H1 (cell line): ENCODE measurements at regions not wholly inside any gene's neighbourhood (a gene's known extent, or its start where the extent isn't known, plus 50 kb on each side); places are given as distances from the start of the nearest gene placed in this dataset.

ENCODE experiments used
- CTCF ChIA-PET: fragments of 300-600 bp; sonication (Branson Sonifier 250); formaldehyde crosslinking; loops from one replicate; lab custom pipeline; 2021; ENCODE audit not compliant: partially characterized antibody; lab: Charles Lee
- POLR2A ChIA-PET: fragments of 300-600 bp; sonication (Branson Sonifier 250); formaldehyde crosslinking; loops from one replicate; lab custom pipeline; 2021; ENCODE audit warnings: inconsistent platforms; ENCODE audit not compliant: partially characterized antibody; lab: Charles Lee
- DNase-seq, 2 experiments: peaks; one replicate each; pipeline versions ENCODE4 v3.0.0 to v3.0.0-alpha.2; 2010 to 2022; ENCODE audit warnings: low spot score in 2 of 2, low read depth in 1 of 2, mixed read lengths in 1 of 2
- FAIRE-seq: peaks from 2 replicates; lab custom pipeline; 2011; peaks lifted over from hg19 to GRCh38; lab: Jason Lieb, UNC
- H2AFZ ChIP-seq: 2 replicates; pipeline ENCODE4 v1.8.1; 2012; ENCODE audit warnings: low read length, inconsistent platforms
- H2AK5ac ChIP-seq: 2 replicates; pipeline ENCODE4 v1.6.1; 2013; ENCODE audit warnings: low read depth, low read length
- H2BK120ac ChIP-seq: replicated peaks from 2 replicates; pipeline ENCODE3; 2013; ENCODE audit warnings: low read depth, low read length, inconsistent platforms
- H2BK12ac ChIP-seq: 2 replicates; pipeline ENCODE4 v1.6.1; 2013; ENCODE audit warnings: low read depth, low read length
- H2BK15ac ChIP-seq: 2 replicates; pipeline ENCODE4 v1.6.1; 2013; ENCODE audit warnings: low read length
- H2BK20ac ChIP-seq: 2 replicates; pipeline ENCODE4 v1.6.1; 2013; ENCODE audit warnings: low read length
- H2BK5ac ChIP-seq: 2 replicates; pipeline ENCODE4 v1.6.1; 2013; ENCODE audit warnings: low read depth, low read length
- H3K14ac ChIP-seq: 2 replicates; pipeline ENCODE4 v1.6.1; 2013; ENCODE audit warnings: inconsistent platforms; ENCODE audit not compliant: insufficient read length
- H3K18ac ChIP-seq: 2 replicates; pipeline ENCODE4 v1.6.1; 2013; ENCODE audit warnings: low read length; ENCODE audit errors: extremely low read depth
- H3K23ac ChIP-seq: 2 replicates; pipeline ENCODE4 v1.6.1; 2013; ENCODE audit warnings: inconsistent platforms; ENCODE audit not compliant: insufficient read length
- H3K23me2 ChIP-seq: 2 replicates; pipeline ENCODE4 v1.6.1; 2013; ENCODE audit warnings: low read depth, low read length
- H3K27ac ChIP-seq: 2 replicates; pipeline ENCODE4 v1.6.1; 2011; ENCODE audit warnings: low read depth, low read length, inconsistent platforms
- H3K27me3 ChIP-seq, 4 experiments: replicated peaks in 1 of 4; 1 replicate in 1 of 4; 2 replicates in 3 of 4; pipeline versions ENCODE4 v1.6.1 to v1.8.1; 2011 to 2013; ENCODE audit warnings: low read length in 3 of 4, mild to moderate bottlenecking in 3 of 4, inconsistent platforms in 2 of 4, mixed read lengths in 2 of 4, moderate library complexity in 1 of 4; ENCODE audit not compliant: control insufficient read depth in 3 of 4, insufficient read depth in 3 of 4; ENCODE audit errors: extremely low read depth in 1 of 4
- H3K36me3 ChIP-seq, 4 experiments: 2 replicates each; pipeline versions ENCODE4 v1.6.1 to v1.8.1; 2011 to 2013; ENCODE audit warnings: mild to moderate bottlenecking in 4 of 4, low read length in 3 of 4, moderate library complexity in 2 of 4, control low read depth in 1 of 4, inconsistent platforms in 1 of 4; ENCODE audit not compliant: insufficient read depth in 4 of 4, control insufficient read depth in 2 of 4
- H3K4ac ChIP-seq: replicated peaks from 2 replicates; pipeline ENCODE3; 2013; ENCODE audit warnings: low read length, low read depth, mixed read lengths, inconsistent platforms; ENCODE audit not compliant: insufficient read length
- H3K4me1 ChIP-seq, 4 experiments: replicated peaks in 1 of 4; 1 replicate in 1 of 4; 2 replicates in 3 of 4; pipeline versions ENCODE4 v1.6.1 to v1.8.1; 2011 to 2013; ENCODE audit warnings: low read length in 3 of 4, inconsistent platforms in 2 of 4, mixed read lengths in 1 of 4; ENCODE audit not compliant: insufficient read depth in 4 of 4, control insufficient read depth in 3 of 4
- H3K4me2 ChIP-seq, 2 experiments: 2 replicates each; pipeline versions ENCODE4 v1.6.1 to v1.8.1; 2011 to 2013; ENCODE audit warnings: low read depth in 2 of 2, low read length in 2 of 2, control low read depth in 1 of 2, inconsistent platforms in 1 of 2, mild to moderate bottlenecking in 1 of 2; ENCODE audit not compliant: insufficient read depth in 1 of 2
- H3K4me3 ChIP-seq, 4 experiments: fragments of 200-600, 300-600 bp in 1 of 4; sonication (generic), shearing (Covaris generic), sonication (Bioruptor Twin) in 1 of 4; 2 replicates each; pipeline versions ENCODE4 v1.5.1 to v1.8.1; 2011 to 2016; ENCODE audit warnings: low read length in 4 of 4, low read depth in 3 of 4, control low read depth in 2 of 4, inconsistent platforms in 2 of 4, mild to moderate bottlenecking in 2 of 4, mixed read lengths in 1 of 4, moderate library complexity in 1 of 4; ENCODE audit not compliant: insufficient read depth in 2 of 4; ENCODE audit errors: extremely low read depth in 1 of 4
- H3K56ac ChIP-seq: replicated peaks from 2 replicates; pipeline ENCODE3; 2013; ENCODE audit warnings: low read depth, mild to moderate bottlenecking, mixed read lengths, low read length, inconsistent platforms; ENCODE audit not compliant: insufficient read length
- H3K79me1 ChIP-seq: 2 replicates; pipeline ENCODE4 v1.6.1; 2013; ENCODE audit warnings: low read depth, low read length, control low read depth
- H3K79me2 ChIP-seq, 2 experiments: 2 replicates each; pipeline versions ENCODE4 v1.6.1 to v1.8.1; 2012 to 2013; ENCODE audit warnings: low read length in 2 of 2, mild to moderate bottlenecking in 2 of 2, inconsistent platforms in 1 of 2; ENCODE audit not compliant: insufficient read depth in 2 of 2, control insufficient read depth in 1 of 2
- H3K9ac ChIP-seq, 4 experiments: replicated peaks in 1 of 4; 1 replicate in 1 of 4; 2 replicates in 3 of 4; pipeline versions ENCODE4 v1.6.1 to v1.8.1; 2011 to 2013; ENCODE audit warnings: low read depth in 3 of 4, low read length in 3 of 4, control low read depth in 2 of 4, mild to moderate bottlenecking in 2 of 4, moderate library complexity in 2 of 4, inconsistent platforms in 1 of 4; ENCODE audit errors: extremely low read depth in 1 of 4
- H3K9me3 ChIP-seq, 2 experiments: 2 replicates each; pipeline versions ENCODE4 v1.6.1 to v1.8.1; 2012 to 2013; ENCODE audit warnings: mild to moderate bottlenecking in 2 of 2, moderate library complexity in 2 of 2, control low read depth in 1 of 2, inconsistent platforms in 1 of 2, low read depth in 1 of 2, low read length in 1 of 2, mixed read lengths in 1 of 2; ENCODE audit not compliant: insufficient read depth in 2 of 2
- H4K20me1 ChIP-seq, 2 experiments: replicated peaks in 1 of 2; 2 replicates each; pipeline versions ENCODE3 to v1.8.1; 2011 to 2013; ENCODE audit warnings: inconsistent platforms in 2 of 2, low read length in 2 of 2, mild to moderate bottlenecking in 1 of 2; ENCODE audit not compliant: insufficient read depth in 2 of 2, control insufficient read depth in 1 of 2
- H4K5ac ChIP-seq: 2 replicates; pipeline ENCODE4 v1.6.1; 2013; ENCODE audit warnings: low read length, low read depth, mixed read lengths, inconsistent platforms; ENCODE audit not compliant: insufficient read length
- H4K8ac ChIP-seq: 2 replicates; pipeline ENCODE4 v1.8.0; 2013; ENCODE audit warnings: mild to moderate bottlenecking, moderate library complexity, low read length, inconsistent platforms; ENCODE audit not compliant: insufficient read depth; ENCODE audit errors: extremely low read depth
- H4K91ac ChIP-seq: replicated peaks from 2 replicates; pipeline ENCODE3; 2013; ENCODE audit warnings: low read length, mixed read lengths, inconsistent platforms; ENCODE audit not compliant: insufficient read length
- GABPA ChIP-seq: IDR thresholded peaks from 2 replicates; pipeline ENCODE4 v1.6.1; 2011; ENCODE audit warnings: mild to moderate bottlenecking, low read length, moderate library complexity, borderline replicate concordance; ENCODE audit not compliant: insufficient read depth
- TEAD4 ChIP-seq: IDR thresholded peaks from 2 replicates; pipeline ENCODE4 v1.6.1; 2012; ENCODE audit warnings: low read depth, low read length, inconsistent platforms, mixed read lengths

DNA sequence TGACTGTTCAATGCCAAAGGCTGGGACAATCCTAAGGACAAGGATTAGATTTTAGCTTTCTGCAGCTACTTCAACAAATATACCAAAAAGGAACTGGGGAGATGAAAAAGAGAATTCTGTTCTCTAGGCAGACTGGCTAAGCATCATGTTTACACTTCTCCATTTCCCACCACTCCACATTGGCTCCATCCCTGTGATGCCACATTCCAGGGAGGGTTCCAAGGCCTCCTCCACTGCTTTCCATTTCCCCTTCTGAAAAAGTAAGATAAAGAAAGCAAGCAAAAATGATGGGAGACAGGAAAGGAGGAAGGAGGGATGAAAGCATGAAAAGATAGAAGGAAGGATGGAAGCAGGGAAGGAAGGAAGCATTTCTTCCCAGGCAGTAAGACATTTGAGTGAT lies 315.8 kb downstream of the BLID start:
- Histone ChIP-seq H3K79me2 (no peaks in the 10 kb centered on the region), H4K91ac (peak overlapping the region; percentile 93), H4K5ac (peak overlapping the region; percentile 26), H3K79me1 (no peaks in the 10 kb centered on the region), H3K4me2 (peak overlapping the region; percentile 49 to 57), H3K9ac (peak overlapping the region in 1 of 4 experiments; percentile 24; a peak in 2 of 7 replicates), H4K20me1 (no peaks in the 10 kb centered on the region), H3K18ac (peak overlapping the region; percentile 95), H3K4ac (peak overlapping the region; percentile 40), H3K14ac (no peak overlapping the region), H2BK12ac (peak overlapping the region; percentile 85), H3K36me3 (peaks cover 0 to 4% (median 0%) of the 10 kb centered on the region in 4 experiments; a peak in 2 of 8 replicates), H3K27ac (peak overlapping the region; percentile 80), H4K8ac (no peak overlapping the region), H3K4me3 (peak overlapping the region in 1 of 4 experiments; percentile 40; a peak in 2 of 8 replicates), H3K9me3 (peaks cover 8 to 12% of the 10 kb centered on the region in 2 experiments; a peak in 3 of 4 replicates), H3K23me2 (no peaks in the 10 kb centered on the region), H2BK5ac (peak overlapping the region; percentile 96; the same call in 1 of the 2 replicates), H2BK120ac (peak overlapping the region; percentile 99), H3K23ac (no peak overlapping the region), H2BK15ac (no peak overlapping the region), H2BK20ac (peak overlapping the region; percentile 36; the same call in 1 of the 2 replicates), H3K27me3 (no peaks in the 10 kb centered on the region), H2AFZ (no peak overlapping the region), H3K56ac (peak overlapping the region; percentile 85), H3K4me1 (peaks cover 6 to 28% (median 14%) of the 10 kb centered on the region in 4 experiments; a peak in 6 of 7 replicates), H2AK5ac (no peak overlapping the region; the same call in 1 of the 2 replicates)
- FAIRE-seq (no peak), DNase-seq (no peak)
- no peak for TF ChIP-seq GABPA
- TF ChIP-seq TEAD4 = peak; percentile 71
- CTCF ChIA-PET = interaction anchor here (0.6 to 2.3 kb wide), 3 partner anchors 145 to 1233 kb away, joined by 3 to 7 read pairs (median 7); no protein-coding TSS in a partner anchor
- POLR2A ChIA-PET = interaction anchor here (1.3 kb wide), 1 partner anchor 10 kb away, joined by 4 read pairs; no protein-coding TSS in a partner anchor
